Mammary epithelial cell (primary cell): ENCODE measurements at regions not wholly inside any gene's neighbourhood (a gene's known extent, or its start where the extent isn't known, plus 50 kb on each side); places are given as distances from the start of the nearest gene placed in this dataset.

ENCODE experiments used
- CTCF ChIP-seq, 2 donors: IDR thresholded peaks in 1 of 2; conservative IDR thresholded peaks in 1 of 2; 2 replicates each; pipeline ENCODE4 v1.5.1; 2011 to 2012; ENCODE audit warnings: inconsistent platforms in 2 of 2, low read length in 2 of 2, mild to moderate bottlenecking in 2 of 2, control low read depth in 1 of 2, low read depth in 1 of 2; ENCODE audit not compliant: insufficient read depth in 1 of 2; ENCODE audit errors: extremely low read depth in 1 of 2
- EZH2 ChIP-seq: IDR thresholded peaks from 2 replicates; pipeline ENCODE4 v1.6.1; 2012; ENCODE audit warnings: low read length, inconsistent platforms, borderline replicate concordance

DNA sequence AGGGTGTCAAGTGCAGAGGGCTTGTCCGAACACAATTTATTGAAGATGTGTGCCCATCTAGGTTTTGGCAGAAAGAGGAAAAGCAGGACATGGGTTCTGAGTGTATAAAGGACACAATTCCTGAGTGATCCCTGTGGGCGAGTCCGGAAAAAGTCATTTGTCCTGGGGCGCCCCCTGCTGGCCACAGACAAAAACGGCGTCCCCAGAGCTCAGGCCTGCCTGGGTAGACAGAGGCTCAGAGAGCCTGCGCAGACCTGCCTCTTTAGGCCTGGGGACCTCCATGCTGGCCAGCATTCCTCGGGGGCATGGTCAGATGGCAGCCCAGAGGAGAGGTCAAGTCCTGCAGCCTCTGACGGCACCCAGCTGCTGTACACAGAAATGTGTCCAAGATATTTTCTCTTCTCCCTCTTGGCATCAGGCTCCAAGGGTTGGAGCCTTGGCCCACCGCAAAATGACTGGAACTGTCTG, 65.5 kb upstream of the LRP8 start:
- TF ChIP-seq CTCF (conservative IDR thresholded peaks at IDR 0.05 in 1 of 2, IDR thresholded peaks at IDR 0.05 in 1 of 2; ENCODE audit: extremely low read depth in 1 of 2, insufficient read depth in 1 of 2, low read depth in 1 of 2, low read length in 2 of 2) (peak; percentile 76 to 85), EZH2 (no peak)
